ENCODE measurements at regions not wholly inside any gene's neighbourhood (a gene's known extent, or its start where the extent isn't known, plus 50 kb on each side); places are given as distances from the start of the nearest gene placed in this dataset.

DNA sequence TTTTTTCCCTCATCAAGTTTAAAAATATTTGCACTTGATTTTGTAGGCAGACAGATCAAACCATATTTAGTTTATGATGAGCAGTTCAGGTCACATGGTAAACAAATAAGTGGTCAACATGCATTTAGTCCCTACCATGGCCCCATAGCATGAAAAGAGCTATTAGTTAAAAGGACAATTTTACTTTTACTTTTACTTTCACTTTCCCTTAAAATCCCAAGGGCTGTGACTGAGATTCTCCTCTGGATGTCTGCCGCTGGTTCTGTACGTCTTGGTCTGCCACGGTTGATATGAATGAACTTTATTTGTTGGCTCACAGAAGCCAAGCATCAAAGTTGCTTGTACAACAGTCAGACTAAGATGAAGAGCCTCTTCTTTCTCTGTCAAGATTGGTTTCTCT is 626.2 kb upstream of the CDH7 start:
- Histone ChIP-seq H3K36me3 (replicated peaks; ENCODE audit: low read depth, low read length) (peaks cover 11% of the 10 kb centered on the region), H3K9ac (ENCODE audit: low read length) (no peak overlapping the region), H3K27ac (ENCODE audit: low read length) (no peak overlapping the region), H2AFZ (ENCODE audit: low read depth, low read length) (no peak overlapping the region), H3K27me3 (ENCODE audit: low read depth, low read length) (no peaks in the 10 kb centered on the region), H3K79me2 (ENCODE audit: low read length) (no peaks in the 10 kb centered on the region), H4K20me1 (ENCODE audit: insufficient read depth, low read length) (no peaks in the 10 kb centered on the region), H3K4me1 (ENCODE audit: low read length) (no peaks in the 10 kb centered on the region), H3K4me3 (ENCODE audit: low read length) (no peak overlapping the region), H3K4me2 (ENCODE audit: low read length) (no peak overlapping the region), H3K9me3 (ENCODE audit: insufficient read depth, low read length) (peaks cover 25% of the 10 kb centered on the region)
- TF ChIP-seq EZH2phosphoT487 (IDR thresholded peaks at IDR 0.05; ENCODE audit: low read depth) = no peak
- TF ChIP-seq, protein P1, sequence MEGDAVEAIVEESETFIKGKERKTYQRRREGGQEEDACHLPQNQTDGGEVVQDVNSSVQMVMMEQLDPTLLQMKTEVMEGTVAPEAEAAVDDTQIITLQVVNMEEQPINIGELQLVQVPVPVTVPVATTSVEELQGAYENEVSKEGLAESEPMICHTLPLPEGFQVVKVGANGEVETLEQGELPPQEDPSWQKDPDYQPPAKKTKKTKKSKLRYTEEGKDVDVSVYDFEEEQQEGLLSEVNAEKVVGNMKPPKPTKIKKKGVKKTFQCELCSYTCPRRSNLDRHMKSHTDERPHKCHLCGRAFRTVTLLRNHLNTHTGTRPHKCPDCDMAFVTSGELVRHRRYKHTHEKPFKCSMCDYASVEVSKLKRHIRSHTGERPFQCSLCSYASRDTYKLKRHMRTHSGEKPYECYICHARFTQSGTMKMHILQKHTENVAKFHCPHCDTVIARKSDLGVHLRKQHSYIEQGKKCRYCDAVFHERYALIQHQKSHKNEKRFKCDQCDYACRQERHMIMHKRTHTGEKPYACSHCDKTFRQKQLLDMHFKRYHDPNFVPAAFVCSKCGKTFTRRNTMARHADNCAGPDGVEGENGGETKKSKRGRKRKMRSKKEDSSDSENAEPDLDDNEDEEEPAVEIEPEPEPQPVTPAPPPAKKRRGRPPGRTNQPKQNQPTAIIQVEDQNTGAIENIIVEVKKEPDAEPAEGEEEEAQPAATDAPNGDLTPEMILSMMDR (IDR thresholded peaks at IDR 0.05; ENCODE audit: low read depth, low read length) = no peak

DNA sequence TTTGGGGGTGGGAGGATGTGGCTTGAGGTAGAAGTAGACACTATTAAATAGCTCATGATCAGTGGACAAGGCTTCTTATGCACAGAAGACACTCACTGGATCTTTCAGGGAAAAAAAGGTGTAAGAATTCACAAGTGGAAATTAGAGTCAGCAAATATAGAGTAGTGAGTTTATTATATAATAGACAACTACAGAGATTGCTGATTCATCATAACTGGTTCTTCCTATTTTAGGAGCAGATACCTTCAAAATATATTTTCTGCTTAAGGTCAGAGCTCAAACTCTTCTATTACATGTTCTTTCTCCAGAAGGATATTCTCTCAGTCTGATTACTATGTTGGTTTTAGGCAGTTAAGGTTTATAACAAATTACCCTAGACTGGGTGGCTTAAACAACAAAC is 646.9 kb upstream of the CDH7 start:
- H4K20me1 ChIP-seq (ENCODE audit: insufficient read depth, low read length) = no peaks in the 10 kb centered on the region
- no peak for TF ChIP-seq EZH2phosphoT487 (IDR thresholded peaks at IDR 0.05; ENCODE audit: low read depth)
- TF ChIP-seq, protein P1 (IDR thresholded peaks at IDR 0.05; ENCODE audit: low read depth, low read length) = no peak
- no peak overlapping the region for H3K4me3 ChIP-seq (ENCODE audit: low read length)
- no peaks in the 10 kb centered on the region for H3K79me2 ChIP-seq (ENCODE audit: low read length)
- no peak overlapping the region for H3K9ac ChIP-seq (ENCODE audit: low read length)
- H3K27ac ChIP-seq (ENCODE audit: low read length) = no peak overlapping the region
- 0 out of 2 replicates have a peak, but pooled peaks cover 6% of the 10 kb centered on the region for H3K9me3 ChIP-seq (ENCODE audit: insufficient read depth, low read length)
- H3K4me1 ChIP-seq (ENCODE audit: low read length) = no peaks in the 10 kb centered on the region
- no peak overlapping the region for H2AFZ ChIP-seq (ENCODE audit: low read depth, low read length)
- no peak overlapping the region for H3K4me2 ChIP-seq (ENCODE audit: low read length)
- H3K27me3 ChIP-seq (ENCODE audit: low read depth, low read length) = no peaks in the 10 kb centered on the region
- no peaks in the 10 kb centered on the region for H3K36me3 ChIP-seq (replicated peaks; ENCODE audit: low read depth, low read length)

DNA sequence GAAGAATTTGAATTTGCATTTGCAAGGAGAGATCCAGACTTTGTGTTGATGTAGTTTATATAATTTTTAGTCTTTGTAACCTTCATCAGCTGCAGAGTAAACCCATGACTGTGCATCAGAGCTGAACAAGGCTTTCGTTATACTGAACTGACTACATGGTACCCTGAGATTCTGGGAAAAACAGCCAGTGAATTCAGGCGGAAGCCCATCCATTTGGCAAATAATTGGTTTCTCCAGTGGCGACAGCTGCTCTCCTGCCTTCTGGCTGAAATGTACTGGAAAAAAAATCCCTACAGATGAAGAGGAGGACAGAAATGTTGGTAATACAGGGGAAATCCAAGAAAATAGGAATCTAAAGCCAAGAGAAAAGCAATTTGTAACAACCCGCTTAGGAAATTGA is 657.5 kb upstream of the CDH7 start:
- no peak overlapping the region for H2AFZ ChIP-seq (ENCODE audit: low read depth, low read length)
- no peaks in the 10 kb centered on the region for H3K79me2 ChIP-seq (ENCODE audit: low read length)
- no peak overlapping the region for H3K9ac ChIP-seq (ENCODE audit: low read length)
- no peak overlapping the region for H3K4me3 ChIP-seq (ENCODE audit: low read length)
- H3K4me1 ChIP-seq (ENCODE audit: low read length) = no peaks in the 10 kb centered on the region
- no peaks in the 10 kb centered on the region for H3K9me3 ChIP-seq (ENCODE audit: insufficient read depth, low read length)
- no peaks in the 10 kb centered on the region for H4K20me1 ChIP-seq (ENCODE audit: insufficient read depth, low read length)
- no peaks in the 10 kb centered on the region for H3K27me3 ChIP-seq (ENCODE audit: low read depth, low read length)
- H3K4me2 ChIP-seq (ENCODE audit: low read length) = no peak overlapping the region
- TF ChIP-seq, protein P1 (IDR thresholded peaks at IDR 0.05; ENCODE audit: low read depth, low read length) = no peak
- TF ChIP-seq EZH2phosphoT487 (IDR thresholded peaks at IDR 0.05; ENCODE audit: low read depth) = no peak
- H3K36me3 ChIP-seq (replicated peaks; ENCODE audit: low read depth, low read length) = no peaks in the 10 kb centered on the region
- H3K27ac ChIP-seq (ENCODE audit: low read length) = no peak overlapping the region

DNA sequence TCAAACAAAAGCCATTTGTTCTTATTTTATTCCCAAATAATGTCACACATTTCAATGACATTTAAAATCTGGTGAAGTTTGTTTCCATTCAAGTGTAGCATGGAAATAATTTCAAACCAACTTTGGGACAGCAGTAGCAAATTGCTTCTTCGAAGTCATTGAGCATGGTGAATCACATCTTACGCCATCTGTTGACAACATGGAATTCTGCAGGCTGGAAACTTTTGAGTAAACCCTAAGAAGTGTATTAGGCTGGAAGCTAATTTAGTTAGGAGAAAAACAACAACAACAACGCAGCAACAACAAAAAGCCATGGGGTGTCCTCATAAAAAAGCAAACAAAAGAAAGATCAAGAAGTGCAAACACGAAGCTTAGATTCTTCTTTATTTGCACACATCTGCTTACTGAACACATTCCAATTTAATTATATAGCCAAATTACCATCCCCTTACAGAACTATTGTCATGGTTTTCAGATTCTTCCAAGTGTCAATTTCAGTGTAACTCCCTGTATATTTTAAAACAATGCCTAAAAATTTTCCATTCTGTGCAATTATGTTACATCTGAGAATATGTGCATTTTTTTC is 659.0 kb upstream of the CDH7 start:
- Histone ChIP-seq H3K79me2 (ENCODE audit: low read length) (no peaks in the 10 kb centered on the region), H3K9ac (ENCODE audit: low read length) (no peak overlapping the region), H4K20me1 (ENCODE audit: insufficient read depth, low read length) (no peaks in the 10 kb centered on the region), H3K4me3 (ENCODE audit: low read length) (no peak overlapping the region), H3K36me3 (replicated peaks; ENCODE audit: low read depth, low read length) (no peaks in the 10 kb centered on the region), H3K4me1 (ENCODE audit: low read length) (no peaks in the 10 kb centered on the region), H3K27me3 (ENCODE audit: low read depth, low read length) (no peaks in the 10 kb centered on the region), H2AFZ (ENCODE audit: low read depth, low read length) (no peak overlapping the region), H3K4me2 (ENCODE audit: low read length) (no peak overlapping the region), H3K27ac (ENCODE audit: low read length) (no peak overlapping the region), H3K9me3 (ENCODE audit: insufficient read depth, low read length) (no peaks in the 10 kb centered on the region)
- no peak for TF ChIP-seq EZH2phosphoT487 (IDR thresholded peaks at IDR 0.05; ENCODE audit: low read depth)
- TF ChIP-seq, protein P1 (IDR thresholded peaks at IDR 0.05; ENCODE audit: low read depth, low read length) = peak; percentile 91

Measured in OCI-LY3 (cell line).